Spinal cord (tissue), 9 donors: ENCODE measurements at regions not wholly inside any gene's neighbourhood (a gene's known extent, or its start where the extent isn't known, plus 50 kb on each side); places are given as distances from the start of the nearest gene placed in this dataset.
A peak's percentile ranks its signal among the peaks of the same experiment; 100 is the strongest.
"Not testable (repeated sequence)": the region's sequence is repeated elsewhere in the genome, so short reads cannot be mapped to it uniquely, and the experiment has no call there.

Experiments
- DNase-seq, 6 donors: peaks; one replicate each; pipeline versions ENCODE4 v3.0.0 to v3.0.0-alpha.2; 2013 to 2015; ENCODE audit warnings: low spot score in 6 of 6, low read depth in 4 of 6
- H3K27ac ChIP-seq: one replicate; pipeline ENCODE4 v1.5.1; 2013; ENCODE audit warnings: low read depth, low read length, control low read depth
- H3K27me3 ChIP-seq: one replicate; pipeline ENCODE4 v1.6.1; 2013; ENCODE audit warnings: low read length; ENCODE audit not compliant: control insufficient read depth, insufficient read depth
- H3K36me3 ChIP-seq: one replicate; pipeline ENCODE4 v1.6.1; 2013; ENCODE audit warnings: low read length; ENCODE audit not compliant: control insufficient read depth, insufficient read depth
- H3K4me1 ChIP-seq: one replicate; pipeline ENCODE4 v1.6.1; 2013; ENCODE audit warnings: low read length; ENCODE audit not compliant: control insufficient read depth, insufficient read depth
- H3K4me3 ChIP-seq: one replicate; pipeline ENCODE4 v1.5.1; 2013; ENCODE audit warnings: low read depth, low read length, control low read depth
- H3K9me3 ChIP-seq: one replicate; pipeline ENCODE4 v1.6.1; 2013; ENCODE audit warnings: low read length; ENCODE audit not compliant: control insufficient read depth, insufficient read depth
- WGBS: methylation state at CpG from one replicate; pipeline ENCODE4 v1.1.5; 2013; ENCODE audit warnings: missing lambda C conversion rate; ENCODE audit not compliant: insufficient coverage; 5-methylcytosine and 5-hydroxymethylcytosine counted together
- donor health status: healthy.

DNA sequence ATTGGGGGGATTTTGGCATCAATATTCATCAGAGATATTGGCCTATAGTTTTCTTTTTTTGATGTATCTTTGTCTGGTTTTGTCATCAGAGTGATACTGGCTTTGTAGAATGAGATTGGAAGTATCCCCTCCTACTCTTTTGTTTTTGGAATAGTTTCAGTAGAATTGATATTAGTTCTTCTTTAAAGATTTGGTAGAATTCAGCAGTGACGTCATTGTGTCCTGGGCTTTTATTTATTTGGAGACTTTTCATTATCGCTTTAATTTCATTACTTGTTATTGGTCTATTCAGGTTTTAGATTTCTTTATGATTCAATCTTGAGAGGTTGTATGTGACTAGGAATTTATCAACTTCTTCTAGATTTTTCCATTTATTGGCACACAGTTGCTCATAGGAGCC is 825.5 kb upstream of the NXPH2 start:
- H3K9me3 ChIP-seq, result no peaks in the 10 kb centered on the region
- no peaks in the 10 kb centered on the region for H3K27me3 ChIP-seq
- H3K27ac ChIP-seq, result no peak overlapping the region
- WGBS, result no CpG with 5 or more reads among the region's 2 CpGs
- H3K4me3 ChIP-seq, result no peak overlapping the region
- no peaks in the 10 kb centered on the region for H3K4me1 ChIP-seq
- no peaks in the 10 kb centered on the region for H3K36me3 ChIP-seq
- DNase-seq, result no peak

DNA sequence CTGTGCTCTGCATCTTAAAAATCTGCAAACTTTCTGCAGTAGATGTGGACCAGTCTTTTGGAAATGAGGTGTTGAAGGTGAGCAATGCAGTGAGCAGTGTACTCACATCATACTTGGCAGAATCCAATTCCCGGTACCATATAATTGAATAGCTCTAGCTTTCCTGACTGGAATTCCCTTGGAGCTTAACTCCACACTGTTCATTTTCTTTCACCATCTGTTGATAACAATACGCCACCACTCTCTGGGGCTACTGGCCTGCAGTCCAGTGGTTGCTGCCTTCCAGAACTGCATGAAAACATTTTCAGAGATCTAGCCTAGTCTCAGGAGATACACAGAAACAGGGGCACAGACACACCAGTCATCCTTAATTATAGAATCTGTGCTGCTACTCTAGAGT is 820.0 kb upstream of the NXPH2 start:
- H3K9me3 ChIP-seq, result no peaks in the 10 kb centered on the region
- no peaks in the 10 kb centered on the region for H3K4me1 ChIP-seq
- WGBS, result 42% methylated on average over 2 of the region's 2 CpGs
- H3K36me3 ChIP-seq, result no peaks in the 10 kb centered on the region
- no peak overlapping the region for H3K27ac ChIP-seq
- no peak for DNase-seq
- no peaks in the 10 kb centered on the region for H3K27me3 ChIP-seq
- no peak overlapping the region for H3K4me3 ChIP-seq

DNA sequence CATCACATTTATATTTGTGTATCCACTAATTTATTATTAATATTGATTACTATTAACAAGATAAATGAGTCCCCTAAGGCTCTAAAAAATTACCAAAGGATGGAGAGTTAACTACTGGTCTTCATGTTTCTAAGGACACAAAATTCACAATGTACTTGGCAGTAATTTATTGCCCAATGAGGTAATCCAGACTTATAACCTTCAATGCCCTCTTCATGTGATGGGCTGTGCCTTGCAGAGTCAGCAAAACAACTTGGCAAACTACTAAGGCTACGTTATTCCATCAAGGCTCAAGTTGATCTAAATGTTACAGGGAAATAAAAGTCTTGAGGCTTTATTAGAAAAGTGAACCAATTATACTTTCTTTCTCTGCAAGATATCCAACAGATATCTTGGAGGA is 804.9 kb upstream of the NXPH2 start:
- Histone ChIP-seq H3K4me1 (no peaks in the 10 kb centered on the region), H3K9me3 (no peaks in the 10 kb centered on the region)
- no CpG with 5 or more reads among the region's 1 CpG for WGBS

DNA sequence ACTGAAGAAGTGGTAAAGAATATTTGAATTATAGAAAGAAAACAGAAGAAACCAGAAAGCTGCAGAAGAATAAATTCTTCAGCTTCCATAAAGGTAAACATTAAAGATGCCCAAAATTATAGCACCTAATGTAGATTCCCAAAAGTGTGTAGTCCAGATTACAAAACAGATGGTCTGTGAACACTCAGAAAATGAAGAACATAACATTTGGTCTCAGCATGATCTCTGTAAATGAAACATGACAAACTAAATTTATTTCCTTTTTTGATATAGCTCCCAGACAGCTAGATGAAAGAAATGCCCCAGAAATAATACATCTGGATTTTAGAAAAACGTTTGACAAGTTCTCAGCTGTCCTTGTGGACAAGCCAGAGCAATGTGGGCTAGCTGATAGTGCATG is 794.2 kb upstream of the NXPH2 start:
- no peaks in the 10 kb centered on the region for H3K36me3 ChIP-seq
- H3K4me1 ChIP-seq, result no peaks in the 10 kb centered on the region
- H3K4me3 ChIP-seq, result no peak overlapping the region
- no peaks in the 10 kb centered on the region for H3K27me3 ChIP-seq
- no peak overlapping the region for H3K27ac ChIP-seq
- WGBS, result no CpG with 5 or more reads among the region's 1 CpG
- DNase-seq, result no peak
- no peaks in the 10 kb centered on the region for H3K9me3 ChIP-seq

More for the DNA sequence above, 804.9 kb upstream of the NXPH2 start:
- Histone ChIP-seq H3K27me3 (no peaks in the 10 kb centered on the region), H3K36me3 (no peaks in the 10 kb centered on the region), H3K4me3 (no peak overlapping the region), H3K27ac (no peak overlapping the region)
- DNase-seq, result no peak

DNA sequence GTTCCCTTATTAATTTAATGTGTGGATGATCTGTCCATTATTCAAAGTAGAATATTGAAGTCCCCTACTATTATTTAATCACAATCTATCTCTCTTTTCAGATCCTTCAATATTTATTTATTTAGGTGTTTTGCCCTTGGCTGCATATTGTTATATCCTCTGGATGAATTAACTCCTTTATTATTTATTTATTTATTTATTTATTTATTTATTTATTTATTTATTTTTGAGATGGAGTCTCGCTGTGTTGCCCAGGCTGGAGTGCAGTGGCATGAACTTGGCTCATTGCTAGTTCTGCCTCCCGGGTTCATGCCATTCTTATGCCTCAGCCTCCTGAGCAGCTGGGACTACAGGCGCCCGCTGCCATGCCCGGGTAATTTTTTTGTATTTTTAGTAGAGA is 776.6 kb upstream of the NXPH2 start:
- no peak overlapping the region for H3K27ac ChIP-seq
- no peak overlapping the region for H3K4me3 ChIP-seq
- H3K27me3 ChIP-seq, result no peaks in the 10 kb centered on the region
- no peaks in the 10 kb centered on the region for H3K9me3 ChIP-seq
- 76% methylated on average over 2 of the region's 5 CpGs for WGBS
- no peaks in the 10 kb centered on the region for H3K36me3 ChIP-seq
- DNase-seq, result no peak
- H3K4me1 ChIP-seq, result no peaks in the 10 kb centered on the region

DNA sequence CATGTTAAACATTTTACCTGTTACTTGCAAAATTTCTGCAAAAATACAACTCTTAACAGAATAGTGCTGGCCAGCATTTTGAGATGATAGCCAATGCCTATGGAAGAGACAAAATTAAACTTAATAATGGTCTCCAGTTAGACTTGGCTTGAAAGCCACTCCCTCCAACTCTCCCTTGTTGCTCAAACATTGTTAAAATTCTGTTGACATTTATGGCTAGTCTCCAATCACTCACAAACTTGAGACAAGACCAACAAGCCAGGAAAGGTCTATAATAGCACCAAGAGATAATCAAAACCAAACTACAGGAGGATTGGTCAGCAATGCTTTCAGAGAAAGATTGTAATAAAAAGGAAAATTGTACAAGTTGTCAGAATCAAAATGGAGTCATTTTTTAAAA is 770.7 kb upstream of the NXPH2 start:
- H3K9me3 ChIP-seq, result no peaks in the 10 kb centered on the region
- no peaks in the 10 kb centered on the region for H3K4me1 ChIP-seq
- no peaks in the 10 kb centered on the region for H3K36me3 ChIP-seq
- no peak for DNase-seq
- no peak overlapping the region for H3K4me3 ChIP-seq
- no peaks in the 10 kb centered on the region for H3K27me3 ChIP-seq
- H3K27ac ChIP-seq, result no peak overlapping the region

DNA sequence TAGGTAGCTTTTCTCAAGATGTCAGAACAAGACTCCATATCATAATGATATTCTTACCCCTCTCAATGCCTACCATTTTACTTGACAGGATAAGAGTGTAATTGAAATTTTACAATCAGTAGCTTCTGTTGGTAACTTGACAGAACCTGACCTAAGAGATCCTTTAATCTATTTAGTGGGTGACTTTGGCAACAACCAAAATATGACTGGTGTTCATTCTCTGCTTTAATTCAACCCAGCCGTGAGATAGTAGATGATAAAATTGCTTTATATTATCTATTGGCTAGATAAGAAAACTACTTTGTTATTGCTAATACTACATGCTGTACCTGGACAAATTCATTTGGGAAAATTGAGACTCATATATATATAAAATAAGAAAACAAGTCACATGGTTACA is 770.2 kb upstream of the NXPH2 start:
- no CpG with 5 or more reads among the region's 1 CpG for WGBS
- Histone ChIP-seq H3K36me3 (no peaks in the 10 kb centered on the region), H3K27ac (no peak overlapping the region), H3K9me3 (no peaks in the 10 kb centered on the region), H3K27me3 (no peaks in the 10 kb centered on the region), H3K4me3 (no peak overlapping the region), H3K4me1 (no peaks in the 10 kb centered on the region)
- no peak for DNase-seq

DNA sequence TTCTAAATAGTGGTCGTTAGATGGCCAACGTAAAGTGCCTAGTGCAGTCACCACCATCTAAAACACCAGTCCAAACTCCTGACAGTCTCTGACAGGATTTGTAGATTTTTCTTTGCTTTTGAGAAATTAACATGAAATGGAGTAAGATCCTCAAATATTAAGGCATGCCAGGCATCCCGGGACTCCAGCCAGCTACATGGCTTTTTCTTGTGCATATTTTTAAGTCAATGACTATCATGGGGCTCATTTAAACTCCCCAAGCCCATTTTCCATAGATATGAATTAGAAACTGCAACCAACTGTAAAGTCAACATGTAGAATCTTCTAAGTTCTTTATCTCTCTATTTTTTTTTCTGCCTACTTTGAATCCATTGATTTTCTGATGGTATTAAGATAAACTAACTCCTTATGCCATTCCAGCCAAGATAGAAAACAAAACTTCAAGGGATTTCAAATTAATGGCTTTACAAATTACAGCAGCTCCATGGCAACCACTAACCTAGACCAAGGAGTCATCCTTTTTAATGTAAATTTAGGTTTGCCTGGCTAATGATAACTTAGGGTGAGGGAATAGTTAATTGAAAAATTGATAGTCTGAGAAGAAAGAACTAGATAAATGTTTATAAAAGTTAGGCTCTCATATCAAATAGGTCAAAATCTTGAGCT is 764.1 kb upstream of the NXPH2 start:
- Histone ChIP-seq H3K4me1 (no peaks in the 10 kb centered on the region), H3K27ac (no peak overlapping the region), H3K4me3 (no peak overlapping the region), H3K36me3 (no peaks in the 10 kb centered on the region), H3K27me3 (no peaks in the 10 kb centered on the region), H3K9me3 (no peaks in the 10 kb centered on the region)
- DNase-seq, result peak in 2 of 6 donors; percentile 48 to 68
- 20% methylated on average over 1 of the region's 3 CpGs for WGBS

DNA sequence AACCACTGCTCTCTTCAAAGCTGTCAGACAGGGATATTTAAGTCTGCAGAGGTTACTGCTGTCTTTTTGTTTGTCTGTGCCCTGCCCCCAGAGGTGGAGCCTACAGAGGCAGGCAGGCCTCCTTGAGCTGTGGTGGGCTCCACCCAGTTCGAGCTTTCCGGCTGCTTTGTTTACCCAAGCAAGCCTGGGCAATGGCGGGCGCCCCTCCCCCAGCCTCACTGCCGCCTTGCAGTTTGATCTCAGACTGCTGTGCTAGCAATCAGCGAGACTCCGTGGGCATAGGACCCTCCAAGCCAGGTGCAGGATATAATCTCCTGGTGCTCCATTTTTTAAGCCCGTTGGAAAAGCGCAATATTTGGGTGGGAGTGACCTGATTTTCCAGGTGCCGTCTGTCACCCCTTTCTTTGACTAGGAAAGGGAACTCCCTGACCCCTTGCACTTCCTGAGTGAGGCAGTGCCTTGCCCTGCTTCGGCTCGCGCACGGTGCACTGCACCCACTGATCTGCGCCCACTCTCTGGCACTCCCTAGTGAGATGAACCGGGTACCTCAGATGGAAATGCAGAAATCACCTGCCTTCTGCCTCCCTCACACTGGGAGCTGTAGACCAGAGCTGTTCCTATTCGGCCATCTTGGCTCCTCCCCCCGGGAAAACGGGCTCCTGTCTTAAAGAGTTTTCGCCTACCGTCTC is 758.3 kb upstream of the NXPH2 start:
- not testable (repeated sequence) for H3K27ac ChIP-seq, H3K27me3 ChIP-seq, DNase-seq, H3K9me3 ChIP-seq, H3K4me3 ChIP-seq, H3K4me1 ChIP-seq, H3K36me3 ChIP-seq
- 93% methylated on average over 14 of the region's 21 CpGs for WGBS

DNA sequence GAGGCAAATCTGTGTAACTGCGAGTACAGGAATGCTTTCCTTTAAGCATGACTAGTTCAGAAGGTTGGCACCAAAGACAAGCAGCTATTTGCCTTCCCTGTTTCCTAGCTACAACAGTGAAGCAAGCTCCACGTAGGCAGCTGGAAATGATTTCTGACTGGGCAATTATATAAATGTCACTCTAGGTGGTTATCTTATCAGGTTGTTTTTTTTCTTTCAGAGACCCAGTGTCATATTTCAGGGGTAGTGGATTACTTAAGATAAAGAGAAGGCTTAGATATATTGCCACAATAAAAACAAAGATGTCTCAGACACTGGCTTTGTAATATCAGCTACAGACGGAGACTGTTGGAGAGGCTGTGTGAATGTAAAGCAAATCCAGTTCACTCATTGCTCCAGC is 748.9 kb upstream of the NXPH2 start:
- no peak overlapping the region for H3K27ac ChIP-seq
- H3K4me1 ChIP-seq, result no peaks in the 10 kb centered on the region
- no peaks in the 10 kb centered on the region for H3K27me3 ChIP-seq
- WGBS, result 17% methylated on average over 1 of the region's 3 CpGs
- DNase-seq, result peak; percentile 9 to 89 (median 34)
- no peaks in the 10 kb centered on the region for H3K9me3 ChIP-seq
- no peak overlapping the region for H3K4me3 ChIP-seq
- H3K36me3 ChIP-seq, result no peaks in the 10 kb centered on the region
